ENCODE measurements at regions not wholly inside any gene's neighbourhood (a gene's known extent, or its start where the extent isn't known, plus 50 kb on each side); places are given as distances from the start of the nearest gene placed in this dataset.

- H3K27ac ChIP-seq: no peak overlapping the region
- no peaks in the 10 kb centered on the region for H3K27me3 ChIP-seq (replicated peaks; ENCODE audit: insufficient read depth)
- H3K9me3 ChIP-seq: no peaks in the 10 kb centered on the region
- no peaks in the 10 kb centered on the region for H3K36me3 ChIP-seq
- peaks cover 4% of the 10 kb centered on the region in 2 donors for H3K4me1 ChIP-seq (ENCODE audit: control insufficient read depth in 1 of 2, low read depth in 2 of 2)
- DNase-seq (ENCODE audit: low spot score): no peak
- ATAC-seq (ENCODE audit: insufficient number of reproducible peaks, low FRiP score, low read depth): no peak
- TF ChIP-seq CTCF (IDR thresholded peaks at IDR 0.05): no peak
- H3K4me3 ChIP-seq: no peak overlapping the region
Measured at GRCh38 chr15:39302936-39303335, 277.9 kb upstream of the THBS1 start.

GRCh38 chr15:39304201-39304841 lies 276.6 kb upstream of the THBS1 start:
- H3K36me3 ChIP-seq: no peaks in the 10 kb centered on the region
- DNase-seq (ENCODE audit: low spot score) (no peak), ATAC-seq (ENCODE audit: insufficient number of reproducible peaks, low FRiP score, low read depth) (no peak)
- peaks cover 4% of the 10 kb centered on the region in 2 donors for H3K4me1 ChIP-seq (ENCODE audit: control insufficient read depth in 1 of 2, low read depth in 2 of 2)
- no peaks in the 10 kb centered on the region for H3K27me3 ChIP-seq (replicated peaks; ENCODE audit: insufficient read depth)
- no peak overlapping the region for H3K4me3 ChIP-seq
- H3K9me3 ChIP-seq: no peaks in the 10 kb centered on the region
- no peak overlapping the region for H3K27ac ChIP-seq
- TF ChIP-seq CTCF (IDR thresholded peaks at IDR 0.05): no peak

- TF ChIP-seq CTCF (IDR thresholded peaks at IDR 0.05): no peak
- DNase-seq (ENCODE audit: low spot score): no peak
- no peaks in the 10 kb centered on the region for H3K36me3 ChIP-seq
- H3K9me3 ChIP-seq: no peaks in the 10 kb centered on the region
- H3K27me3 ChIP-seq (replicated peaks; ENCODE audit: insufficient read depth): no peaks in the 10 kb centered on the region
- no peak for ATAC-seq (ENCODE audit: insufficient number of reproducible peaks, low FRiP score, low read depth)
- H3K4me1 ChIP-seq (ENCODE audit: control insufficient read depth in 1 of 2, low read depth in 2 of 2): peaks cover 4% of the 10 kb centered on the region in 2 donors
- H3K4me3 ChIP-seq: no peak overlapping the region
- H3K27ac ChIP-seq: no peak overlapping the region
Measured at GRCh38 chr15:39304931-39305728, 275.7 kb upstream of the THBS1 start.

GRCh38 chr15:39310633-39311032 lies 270.2 kb upstream of the THBS1 start:
- Histone ChIP-seq H3K36me3 (no peaks in the 10 kb centered on the region), H3K4me3 (no peak overlapping the region), H3K4me1 (ENCODE audit: control insufficient read depth in 1 of 2, low read depth in 2 of 2) (no peaks in the 10 kb centered on the region), H3K9me3 (no peaks in the 10 kb centered on the region), H3K27ac (no peak overlapping the region), H3K27me3 (replicated peaks; ENCODE audit: insufficient read depth) (no peaks in the 10 kb centered on the region)
- ATAC-seq (ENCODE audit: insufficient number of reproducible peaks, low FRiP score, low read depth) (no peak), DNase-seq (ENCODE audit: low spot score) (no peak)
- TF ChIP-seq CTCF (IDR thresholded peaks at IDR 0.05): no peak

GRCh38 chr15:39312984-39313383 lies 267.9 kb upstream of the THBS1 start:
- H3K9me3 ChIP-seq: no peaks in the 10 kb centered on the region
- H3K27ac ChIP-seq: no peak overlapping the region
- no peak overlapping the region for H3K4me3 ChIP-seq
- no peaks in the 10 kb centered on the region for H3K27me3 ChIP-seq (replicated peaks; ENCODE audit: insufficient read depth)
- no peak for TF ChIP-seq CTCF (IDR thresholded peaks at IDR 0.05)
- no peak for DNase-seq (ENCODE audit: low spot score)
- H3K4me1 ChIP-seq (ENCODE audit: control insufficient read depth in 1 of 2, low read depth in 2 of 2): no peaks in the 10 kb centered on the region
- no peak for ATAC-seq (ENCODE audit: insufficient number of reproducible peaks, low FRiP score, low read depth)
- no peaks in the 10 kb centered on the region for H3K36me3 ChIP-seq

Data from thoracic aorta (tissue), 2 donors.